ENCODE measurements at regions not wholly inside any gene's neighbourhood (a gene's known extent, or its start where the extent isn't known, plus 50 kb on each side); places are given as distances from the start of the nearest gene placed in this dataset.
"Not testable (repeated sequence)": the region's sequence is repeated elsewhere in the genome, so short reads cannot be mapped to it uniquely, and the experiment has no call there.

- no peaks in the 10 kb centered on the region for H3K9me3 ChIP-seq (ENCODE audit: insufficient read depth, low read depth, low read length)
- H3K4me1 ChIP-seq (ENCODE audit: insufficient read depth, low read length, poor library complexity, severe bottlenecking): no peaks in the 10 kb centered on the region
- H4K20me1 ChIP-seq (ENCODE audit: insufficient read depth, low read length, poor library complexity, severe bottlenecking): no peaks in the 10 kb centered on the region
- no peaks in the 10 kb centered on the region for H3K36me3 ChIP-seq (ENCODE audit: insufficient read depth, low read length)
- H2AFZ ChIP-seq (ENCODE audit: low read length): no peak overlapping the region
- TF ChIP-seq, protein P1, sequence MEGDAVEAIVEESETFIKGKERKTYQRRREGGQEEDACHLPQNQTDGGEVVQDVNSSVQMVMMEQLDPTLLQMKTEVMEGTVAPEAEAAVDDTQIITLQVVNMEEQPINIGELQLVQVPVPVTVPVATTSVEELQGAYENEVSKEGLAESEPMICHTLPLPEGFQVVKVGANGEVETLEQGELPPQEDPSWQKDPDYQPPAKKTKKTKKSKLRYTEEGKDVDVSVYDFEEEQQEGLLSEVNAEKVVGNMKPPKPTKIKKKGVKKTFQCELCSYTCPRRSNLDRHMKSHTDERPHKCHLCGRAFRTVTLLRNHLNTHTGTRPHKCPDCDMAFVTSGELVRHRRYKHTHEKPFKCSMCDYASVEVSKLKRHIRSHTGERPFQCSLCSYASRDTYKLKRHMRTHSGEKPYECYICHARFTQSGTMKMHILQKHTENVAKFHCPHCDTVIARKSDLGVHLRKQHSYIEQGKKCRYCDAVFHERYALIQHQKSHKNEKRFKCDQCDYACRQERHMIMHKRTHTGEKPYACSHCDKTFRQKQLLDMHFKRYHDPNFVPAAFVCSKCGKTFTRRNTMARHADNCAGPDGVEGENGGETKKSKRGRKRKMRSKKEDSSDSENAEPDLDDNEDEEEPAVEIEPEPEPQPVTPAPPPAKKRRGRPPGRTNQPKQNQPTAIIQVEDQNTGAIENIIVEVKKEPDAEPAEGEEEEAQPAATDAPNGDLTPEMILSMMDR (conservative IDR thresholded peaks at IDR 0.05; ENCODE audit: low read length): no peak
- TF ChIP-seq EZH2phosphoT487 (IDR thresholded peaks at IDR 0.05; ENCODE audit: borderline replicate concordance): no peak
- no peak overlapping the region for H3K4me2 ChIP-seq (ENCODE audit: low read depth, low read length, poor library complexity, severe bottlenecking)
- H3K4me3 ChIP-seq (ENCODE audit: low read length, poor library complexity, severe bottlenecking): no peak overlapping the region
- no peaks in the 10 kb centered on the region for H3K79me2 ChIP-seq (ENCODE audit: insufficient read depth, low read length)
- no peaks in the 10 kb centered on the region for H3K27me3 ChIP-seq (ENCODE audit: insufficient read depth, low read length, poor library complexity, severe bottlenecking)
- H3F3A ChIP-seq (ENCODE audit: low read depth): no peaks in the 10 kb centered on the region
- no peak overlapping the region for H3K9ac ChIP-seq (ENCODE audit: low read depth, low read length, poor library complexity, severe bottlenecking)
- H3K9me2 ChIP-seq (replicated peaks; ENCODE audit: low read depth, low read length): no peaks in the 10 kb centered on the region
Measured at GRCh38 chr11:8768625-8769333, 86.2 kb downstream of the RPL27A start.

- Histone ChIP-seq H3K9ac (ENCODE audit: low read depth, low read length, poor library complexity, severe bottlenecking) (no peak overlapping the region), H3K27me3 (ENCODE audit: insufficient read depth, low read length, poor library complexity, severe bottlenecking) (no peaks in the 10 kb centered on the region), H2AFZ (ENCODE audit: low read length) (no peak overlapping the region), H3F3A (ENCODE audit: low read depth) (no peaks in the 10 kb centered on the region), H3K9me2 (replicated peaks; ENCODE audit: low read depth, low read length) (no peaks in the 10 kb centered on the region), H3K4me2 (ENCODE audit: low read depth, low read length, poor library complexity, severe bottlenecking) (no peak overlapping the region), H3K9me3 (ENCODE audit: insufficient read depth, low read depth, low read length) (no peaks in the 10 kb centered on the region), H3K4me3 (ENCODE audit: low read length, poor library complexity, severe bottlenecking) (no peak overlapping the region), H3K79me2 (ENCODE audit: insufficient read depth, low read length) (no peaks in the 10 kb centered on the region), H3K36me3 (ENCODE audit: insufficient read depth, low read length) (no peaks in the 10 kb centered on the region), H3K4me1 (ENCODE audit: insufficient read depth, low read length, poor library complexity, severe bottlenecking) (peaks cover 4% of the 10 kb centered on the region), H4K20me1 (ENCODE audit: insufficient read depth, low read length, poor library complexity, severe bottlenecking) (no peaks in the 10 kb centered on the region)
- TF ChIP-seq, protein P1 (conservative IDR thresholded peaks at IDR 0.05; ENCODE audit: low read length): no peak
- no peak for TF ChIP-seq EZH2phosphoT487 (IDR thresholded peaks at IDR 0.05; ENCODE audit: borderline replicate concordance)
Measured at GRCh38 chr11:8772571-8773519, 90.3 kb downstream of the RPL27A start.

DNA sequence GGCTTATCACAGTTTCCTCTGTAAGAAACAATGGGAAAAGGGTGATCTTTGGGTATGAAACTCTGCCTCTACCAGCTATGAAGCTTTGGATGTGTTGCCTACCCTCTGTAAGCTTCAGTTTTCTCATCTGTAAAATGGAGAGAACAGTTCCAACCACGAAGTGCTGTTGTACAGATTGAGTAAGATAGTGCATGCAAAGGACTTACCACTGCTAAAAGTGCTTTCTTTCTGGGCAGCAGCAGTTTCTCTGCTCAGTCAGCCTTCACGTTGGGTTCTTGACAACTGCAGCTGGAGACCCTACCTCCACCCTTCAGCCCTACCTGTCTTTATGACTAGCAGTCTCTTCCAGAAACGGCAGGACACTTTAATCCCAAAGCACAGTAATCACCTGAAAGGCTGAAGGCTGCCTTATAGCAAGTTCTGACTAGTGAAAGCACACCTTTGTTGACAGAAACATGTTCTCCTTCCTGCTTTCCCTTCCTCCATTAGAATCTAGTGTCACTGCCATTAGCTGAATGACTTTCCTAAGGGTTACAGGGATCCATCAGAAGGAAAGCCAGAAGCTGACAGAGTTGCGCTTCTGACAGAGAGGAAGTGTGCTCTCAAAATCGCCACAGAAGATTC is 91.4 kb downstream of the RPL27A start:
- Histone ChIP-seq H3K4me1 (ENCODE audit: insufficient read depth, low read length, poor library complexity, severe bottlenecking) (peaks cover 4% of the 10 kb centered on the region), H3K27me3 (ENCODE audit: insufficient read depth, low read length, poor library complexity, severe bottlenecking) (no peaks in the 10 kb centered on the region), H3F3A (ENCODE audit: low read depth) (no peaks in the 10 kb centered on the region), H3K9me2 (replicated peaks; ENCODE audit: low read depth, low read length) (no peaks in the 10 kb centered on the region), H3K36me3 (ENCODE audit: insufficient read depth, low read length) (no peaks in the 10 kb centered on the region), H3K4me3 (ENCODE audit: low read length, poor library complexity, severe bottlenecking) (no peak overlapping the region), H4K20me1 (ENCODE audit: insufficient read depth, low read length, poor library complexity, severe bottlenecking) (no peaks in the 10 kb centered on the region), H3K9me3 (ENCODE audit: insufficient read depth, low read depth, low read length) (no peaks in the 10 kb centered on the region), H3K4me2 (ENCODE audit: low read depth, low read length, poor library complexity, severe bottlenecking) (no peak overlapping the region), H2AFZ (ENCODE audit: low read length) (no peak overlapping the region), H3K79me2 (ENCODE audit: insufficient read depth, low read length) (no peaks in the 10 kb centered on the region), H3K9ac (ENCODE audit: low read depth, low read length, poor library complexity, severe bottlenecking) (no peak overlapping the region)
- TF ChIP-seq, protein P1 (conservative IDR thresholded peaks at IDR 0.05; ENCODE audit: low read length): no peak
- no peak for TF ChIP-seq EZH2phosphoT487 (IDR thresholded peaks at IDR 0.05; ENCODE audit: borderline replicate concordance)

DNA sequence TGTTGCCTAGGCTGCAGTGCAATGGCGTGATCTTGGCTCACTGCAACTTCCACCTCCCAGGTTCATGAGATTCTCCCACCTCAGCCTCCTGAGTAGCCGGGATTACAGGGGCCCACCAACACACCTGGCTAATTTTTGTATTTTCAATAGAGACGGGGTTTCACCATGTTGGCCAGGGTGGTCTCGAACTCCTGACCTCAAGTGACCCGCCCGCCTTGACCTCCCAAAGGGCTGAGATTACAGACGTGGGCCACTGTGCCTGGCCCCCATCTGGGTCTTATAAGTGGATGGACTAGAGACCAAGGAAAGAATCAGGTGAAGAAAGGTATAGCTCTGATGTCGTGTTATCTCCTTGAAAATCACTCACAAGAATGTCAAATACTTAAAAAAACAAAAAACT is 92.3 kb downstream of the RPL27A start:
- H3K9me3 ChIP-seq (ENCODE audit: insufficient read depth, low read depth, low read length); H3K36me3 ChIP-seq (ENCODE audit: insufficient read depth, low read length); H3K4me3 ChIP-seq (ENCODE audit: low read length, poor library complexity, severe bottlenecking); H3K27me3 ChIP-seq (ENCODE audit: insufficient read depth, low read length, poor library complexity, severe bottlenecking); H3K4me1 ChIP-seq (ENCODE audit: insufficient read depth, low read length, poor library complexity, severe bottlenecking); H3K79me2 ChIP-seq (ENCODE audit: insufficient read depth, low read length); H3K9me2 ChIP-seq (replicated peaks; ENCODE audit: low read depth, low read length); H3F3A ChIP-seq (ENCODE audit: low read depth); H3K4me2 ChIP-seq (ENCODE audit: low read depth, low read length, poor library complexity, severe bottlenecking); H2AFZ ChIP-seq (ENCODE audit: low read length); H4K20me1 ChIP-seq (ENCODE audit: insufficient read depth, low read length, poor library complexity, severe bottlenecking); H3K9ac ChIP-seq (ENCODE audit: low read depth, low read length, poor library complexity, severe bottlenecking): not testable (repeated sequence)
